SKM-1 (cell line): ENCODE measurements at regions not wholly inside any gene's neighbourhood (a gene's known extent, or its start where the extent isn't known, plus 50 kb on each side); places are given as distances from the start of the nearest gene placed in this dataset.
"Not testable (repeated sequence)": the region's sequence is repeated elsewhere in the genome, so short reads cannot be mapped to it uniquely, and the experiment has no call there.

ENCODE experiments used
- DNase-seq: peaks from one replicate; lab custom pipeline; 2025; ENCODE audit not compliant: unreplicated experiment; lab: John Stamatoyannopoulos, UW

DNA sequence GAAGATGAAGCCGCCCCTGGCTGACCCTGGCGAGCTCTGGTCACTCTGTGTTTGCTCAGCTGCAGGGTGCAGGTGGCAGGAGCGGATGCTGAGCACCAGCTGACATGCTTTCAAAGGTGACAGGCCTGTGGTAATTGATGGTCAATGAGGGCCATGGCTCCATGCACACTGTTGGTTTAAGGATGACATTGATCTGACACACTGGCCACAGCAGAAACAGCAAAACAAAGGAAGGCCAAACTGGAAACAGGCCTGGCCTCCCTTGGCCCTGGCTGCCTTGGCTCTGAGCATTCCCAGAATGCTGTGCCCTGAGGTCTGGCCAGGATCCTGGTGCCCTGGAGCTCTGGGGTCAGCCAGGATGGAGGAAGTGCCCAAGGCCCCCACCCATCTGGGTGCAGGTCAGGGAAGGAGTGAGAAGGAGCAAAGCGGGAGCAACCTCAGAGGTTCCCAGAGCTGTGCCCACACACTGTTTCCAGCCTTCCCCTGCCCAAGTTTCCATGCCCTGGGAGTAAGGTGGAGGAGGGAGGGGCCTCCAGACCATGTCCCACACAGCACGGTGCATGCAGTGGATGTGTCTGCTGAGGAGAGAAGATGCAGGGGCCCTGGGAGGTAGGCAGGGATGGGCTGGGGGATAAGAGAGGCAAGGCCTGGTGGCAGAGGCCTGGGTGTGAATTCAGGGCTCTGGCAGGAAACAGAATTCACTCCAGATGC lies 302.2 kb downstream of the RPS24 start:
- DNase-seq = no peak

- DNase-seq = no peak
These were observed 302.7 kb downstream of the RPS24 start for GRCh38 chr10:78336402-78336791.

DNA sequence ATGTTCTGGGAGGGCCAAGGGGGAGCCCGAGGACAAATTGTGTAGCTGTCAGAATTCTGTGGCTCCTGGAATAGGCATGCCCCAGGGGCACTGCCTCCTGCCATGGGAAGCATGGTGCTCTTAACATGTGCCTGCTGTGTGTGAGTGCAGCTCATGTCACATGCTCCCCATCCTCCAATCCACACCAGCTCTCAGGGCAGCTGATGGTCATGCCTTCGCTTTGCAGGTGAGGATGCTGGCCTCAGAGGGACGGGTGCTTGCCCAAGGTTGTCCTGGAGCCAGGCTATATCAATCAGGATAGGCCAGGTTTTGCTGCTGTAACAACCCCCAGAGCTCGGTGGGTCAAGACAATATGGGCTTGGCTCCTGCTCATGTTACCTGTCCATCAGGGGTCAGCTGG lies 303.4 kb downstream of the RPS24 start:
- no peak for DNase-seq

DNA sequence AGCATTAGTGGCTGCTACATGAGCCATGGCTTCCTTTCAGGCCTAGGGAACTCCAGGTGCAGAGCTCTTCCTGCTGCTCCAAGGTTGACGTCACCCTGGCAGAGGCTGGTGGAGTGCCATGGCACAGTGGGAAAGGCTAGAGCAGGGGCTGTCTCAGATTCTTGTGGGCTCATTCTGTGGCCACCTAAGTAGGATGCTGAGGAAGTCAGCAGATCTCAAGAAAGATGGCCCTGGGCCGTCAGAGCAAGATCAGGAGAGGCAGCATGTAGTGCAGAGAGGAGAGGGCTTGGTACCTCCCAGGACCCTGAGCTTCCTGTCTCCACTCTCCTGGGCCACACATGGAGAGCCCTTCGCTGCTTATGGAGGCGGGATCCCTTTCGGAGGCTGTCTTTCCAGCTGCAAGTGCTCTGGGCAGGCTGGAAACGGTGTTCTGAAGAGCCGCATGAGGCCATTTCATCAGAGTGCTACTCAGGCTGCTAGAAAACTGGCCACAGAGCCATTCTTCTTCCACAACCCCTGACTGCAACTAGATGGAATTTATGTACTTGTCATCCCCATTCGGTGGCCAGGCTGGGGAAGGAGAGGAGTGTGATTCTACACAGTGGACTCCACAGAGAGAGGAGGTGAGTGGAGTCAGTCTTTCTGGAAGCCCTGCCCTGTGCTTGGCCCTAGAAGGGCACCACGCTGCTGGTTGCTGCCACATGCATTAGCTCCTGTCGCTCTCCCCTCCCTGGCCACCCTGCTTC lies 304.2 kb downstream of the RPS24 start:
- no peak for DNase-seq

DNA sequence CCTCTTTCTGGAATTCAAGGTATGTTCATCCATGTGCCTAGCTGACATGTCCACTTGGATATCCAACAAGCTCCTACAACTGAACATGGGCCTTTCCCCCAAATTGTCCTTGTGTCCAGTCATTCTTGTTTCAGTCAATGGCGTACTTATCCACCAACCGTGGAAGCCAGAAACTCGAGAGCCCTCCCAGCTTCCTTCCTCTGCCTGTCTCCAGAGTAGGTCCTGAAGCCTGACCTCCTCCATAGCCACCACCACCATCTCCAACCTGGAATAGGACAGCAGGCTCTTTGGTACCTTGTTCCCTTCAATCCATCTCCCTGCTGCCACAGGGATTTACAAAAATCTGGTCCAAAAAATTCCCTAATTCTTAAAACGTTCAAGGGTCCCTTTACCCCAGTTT lies 305.1 kb downstream of the RPS24 start:
- DNase-seq = no peak

GRCh38 chr10:78339251-78339650 lies 305.6 kb downstream of the RPS24 start:
- no peak for DNase-seq

GRCh38 chr10:78341953-78342614 lies 308.4 kb downstream of the RPS24 start:
- DNase-seq = no peak

GRCh38 chr10:78342827-78343653 lies 309.4 kb downstream of the RPS24 start:
- DNase-seq = no peak

DNA sequence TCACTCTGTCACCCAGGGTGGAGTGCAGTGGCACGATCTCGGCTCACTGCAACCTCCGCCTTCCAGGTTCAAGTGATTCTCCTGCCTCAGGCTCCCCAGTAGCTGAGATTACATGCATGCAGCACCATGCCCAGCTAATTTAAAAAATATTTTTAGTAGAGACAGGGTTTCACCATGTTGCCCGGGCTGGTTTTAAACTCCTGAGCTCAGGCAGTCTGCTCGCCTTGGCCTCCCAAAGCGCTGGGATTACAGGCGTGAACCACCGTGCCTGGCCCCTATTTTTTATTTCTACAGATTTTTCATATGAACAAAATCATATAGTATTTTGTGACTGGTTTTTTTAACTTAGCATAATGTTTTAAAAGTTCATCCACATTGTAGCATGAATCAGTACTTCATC lies 310.6 kb downstream of the RPS24 start:
- not testable (repeated sequence) for DNase-seq

DNA sequence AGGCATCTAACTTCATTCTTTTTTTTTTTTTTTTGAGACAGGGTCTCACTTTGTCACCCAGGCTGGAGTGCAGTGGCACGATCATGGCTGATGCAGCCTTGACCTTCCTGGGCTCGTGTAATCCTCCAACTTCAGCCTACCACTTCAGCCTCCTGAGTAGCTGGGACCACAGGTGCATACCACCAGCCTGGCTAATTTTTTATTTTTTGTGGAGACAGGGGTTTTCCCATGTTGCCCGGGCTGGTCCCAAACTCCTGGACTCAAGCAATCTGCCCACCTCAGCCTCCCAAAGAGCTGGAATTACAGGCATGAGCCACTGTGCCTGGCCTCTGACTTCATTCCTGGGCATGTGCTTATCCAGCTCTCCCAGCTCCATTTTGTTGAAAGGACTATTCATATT lies 311.9 kb downstream of the RPS24 start:
- DNase-seq = not testable (repeated sequence)

DNA sequence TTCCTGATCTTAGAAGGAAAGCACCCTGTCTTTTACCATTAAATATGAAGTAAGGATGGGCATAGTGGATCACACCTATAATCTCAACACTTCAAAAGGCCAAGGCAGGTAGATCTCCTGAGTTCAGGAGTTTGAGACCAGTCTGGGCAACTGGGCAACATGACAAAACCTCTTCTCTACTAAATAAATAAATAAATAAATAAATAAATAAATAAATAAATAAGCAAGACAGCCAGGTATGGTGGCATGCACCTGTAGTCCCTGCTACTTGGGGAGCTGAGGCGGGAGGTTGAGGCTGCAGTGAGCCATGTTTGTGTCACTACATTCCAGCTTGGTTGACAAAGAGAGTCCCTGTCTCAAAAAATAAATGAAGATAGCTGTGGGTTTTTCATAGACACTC lies 313.1 kb downstream of the RPS24 start:
- no peak for DNase-seq

- no peak for DNase-seq
These were observed 314.9 kb downstream of the RPS24 start for GRCh38 chr10:78348411-78349164.

DNA sequence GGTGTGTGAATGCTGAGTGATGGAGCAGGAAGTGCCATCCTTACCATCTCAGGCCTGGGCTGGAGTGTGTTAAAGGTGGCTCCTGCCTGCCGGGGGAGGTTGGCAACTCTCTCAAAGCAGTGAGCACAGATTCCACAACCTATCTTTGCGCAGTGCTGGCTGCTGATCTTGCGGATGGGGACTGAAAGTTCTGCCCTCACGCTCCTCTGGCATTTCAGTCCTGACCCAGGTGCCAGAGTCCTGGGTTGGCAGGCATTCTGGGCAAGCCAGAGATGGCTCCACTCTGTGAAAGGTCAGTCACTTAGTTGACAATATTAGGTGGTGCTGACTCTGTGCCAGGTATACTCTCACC lies 315.5 kb downstream of the RPS24 start:
- no peak for DNase-seq

DNA sequence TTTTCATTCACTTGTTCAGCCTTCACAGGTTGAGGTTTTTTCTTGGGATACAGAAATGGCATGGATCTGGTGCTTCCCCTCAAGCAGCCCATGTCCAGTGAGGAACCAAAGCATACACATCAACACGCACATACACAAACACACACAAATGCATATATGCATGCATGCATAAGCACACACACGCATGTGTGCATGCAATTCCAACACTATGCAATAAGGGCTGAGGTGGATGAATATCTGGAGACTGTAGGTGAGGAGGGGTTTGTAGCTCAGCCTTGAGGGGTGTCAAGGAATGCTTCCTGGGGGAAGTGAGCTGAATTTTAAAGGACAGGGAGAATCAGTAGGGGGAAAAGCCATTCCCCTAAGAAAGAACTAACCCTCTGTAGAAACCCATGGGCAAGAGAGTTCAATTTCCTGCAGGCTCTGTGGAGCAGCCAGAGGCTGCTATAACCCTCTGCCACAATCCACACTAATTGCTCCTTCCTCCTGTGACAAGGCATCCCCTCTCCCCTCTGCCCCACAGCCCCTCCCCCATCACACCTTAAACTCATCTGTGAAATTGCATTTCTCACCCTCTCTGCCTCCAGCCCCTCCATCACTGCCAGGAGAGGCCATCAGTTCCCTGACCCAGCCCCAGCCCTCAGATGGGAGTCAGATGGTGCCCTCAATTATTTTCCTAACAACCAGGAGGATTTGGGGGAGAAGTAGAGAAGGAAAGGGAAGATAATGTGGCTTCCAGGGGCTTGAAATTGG lies 316.4 kb downstream of the RPS24 start:
- no peak for DNase-seq

- DNase-seq = no peak
These were observed 317.6 kb downstream of the RPS24 start for GRCh38 chr10:78351283-78351682.

DNA sequence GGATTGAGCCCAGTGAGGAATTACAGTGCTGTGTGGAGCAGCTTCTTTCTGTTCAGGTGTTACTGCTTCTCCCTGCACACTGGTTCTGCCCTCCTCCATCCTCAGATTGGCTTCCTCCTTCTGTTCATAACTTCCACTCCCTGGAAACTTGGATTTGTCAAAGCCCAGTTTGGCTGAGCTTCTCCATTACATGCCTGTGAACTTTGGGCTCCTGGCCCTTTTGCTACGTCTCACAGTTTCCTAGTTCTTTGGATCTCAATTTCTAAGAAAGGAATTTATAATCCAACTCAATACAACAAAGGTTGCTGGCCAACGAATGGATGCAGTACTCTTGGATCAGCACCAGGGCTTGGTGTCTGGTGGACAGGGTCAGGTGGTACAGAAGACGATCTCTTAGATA lies 318.1 kb downstream of the RPS24 start:
- no peak for DNase-seq

GRCh38 chr10:78353636-78354035 lies 320.0 kb downstream of the RPS24 start:
- no peak for DNase-seq

GRCh38 chr10:78354101-78354500 lies 320.4 kb downstream of the RPS24 start:
- no peak for DNase-seq

DNA sequence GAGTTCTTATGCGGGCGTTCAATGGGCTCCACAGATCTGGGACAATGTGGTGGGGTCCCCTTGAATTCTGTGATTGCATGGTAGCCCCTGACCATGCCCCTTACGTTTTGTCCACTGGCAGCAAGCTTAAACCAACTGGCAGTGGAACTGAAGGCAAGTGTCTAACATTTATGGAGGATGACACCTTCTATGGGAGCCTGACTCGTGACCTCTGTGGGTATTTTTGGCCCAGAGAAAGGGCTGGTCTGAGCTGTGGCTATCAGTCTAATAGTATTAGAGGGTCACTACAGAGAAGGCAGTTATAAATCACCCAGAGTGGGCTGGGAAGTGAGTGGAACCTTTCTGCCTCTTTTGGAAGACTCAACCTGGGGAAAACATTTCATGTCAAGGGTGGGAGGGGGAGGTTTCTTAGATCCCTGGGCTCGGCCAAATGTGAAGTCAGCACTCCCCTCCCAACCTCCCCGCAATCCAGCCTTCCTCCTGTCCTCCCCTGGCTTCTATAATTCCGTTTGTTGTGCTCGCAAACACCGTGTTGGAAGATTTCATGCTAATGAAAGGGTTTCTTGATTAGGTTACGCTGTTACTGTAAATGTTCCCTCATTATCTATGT lies 322.7 kb downstream of the RPS24 start:
- no peak for DNase-seq
